ENCODE measurements at regions not wholly inside any gene's neighbourhood (a gene's known extent, or its start where the extent isn't known, plus 50 kb on each side); places are given as distances from the start of the nearest gene placed in this dataset.

GRCh38 chr4:119795986-119796578 is 167.5 kb upstream of the PDE5A start:
- TF ChIP-seq MLLT1 (IDR thresholded peaks at IDR 0.05) (no peak), HSF4 (CRISPR knock-in tag; IDR thresholded peaks at IDR 0.05; ENCODE audit: borderline replicate concordance) (no peak), ZNF24 (IDR thresholded peaks at IDR 0.05) (no peak), SMARCA5 (IDR thresholded peaks at IDR 0.05) (no peak), NCOA1 (IDR thresholded peaks at IDR 0.05; ENCODE audit: low read depth) (no peak)
- TF ChIP-seq, protein P1, sequence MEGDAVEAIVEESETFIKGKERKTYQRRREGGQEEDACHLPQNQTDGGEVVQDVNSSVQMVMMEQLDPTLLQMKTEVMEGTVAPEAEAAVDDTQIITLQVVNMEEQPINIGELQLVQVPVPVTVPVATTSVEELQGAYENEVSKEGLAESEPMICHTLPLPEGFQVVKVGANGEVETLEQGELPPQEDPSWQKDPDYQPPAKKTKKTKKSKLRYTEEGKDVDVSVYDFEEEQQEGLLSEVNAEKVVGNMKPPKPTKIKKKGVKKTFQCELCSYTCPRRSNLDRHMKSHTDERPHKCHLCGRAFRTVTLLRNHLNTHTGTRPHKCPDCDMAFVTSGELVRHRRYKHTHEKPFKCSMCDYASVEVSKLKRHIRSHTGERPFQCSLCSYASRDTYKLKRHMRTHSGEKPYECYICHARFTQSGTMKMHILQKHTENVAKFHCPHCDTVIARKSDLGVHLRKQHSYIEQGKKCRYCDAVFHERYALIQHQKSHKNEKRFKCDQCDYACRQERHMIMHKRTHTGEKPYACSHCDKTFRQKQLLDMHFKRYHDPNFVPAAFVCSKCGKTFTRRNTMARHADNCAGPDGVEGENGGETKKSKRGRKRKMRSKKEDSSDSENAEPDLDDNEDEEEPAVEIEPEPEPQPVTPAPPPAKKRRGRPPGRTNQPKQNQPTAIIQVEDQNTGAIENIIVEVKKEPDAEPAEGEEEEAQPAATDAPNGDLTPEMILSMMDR (IDR thresholded peaks at IDR 0.05 in 2 of 3, conservative IDR thresholded peaks at IDR 0.05 in 1 of 3; ENCODE audit: insufficient read depth in 2 of 3, low read depth in 1 of 3, low read length in 3 of 3): no peak

Measured in K562 (cell line).